Sigmoid colon (tissue), 6 donors: ENCODE measurements at regions not wholly inside any gene's neighbourhood (a gene's known extent, or its start where the extent isn't known, plus 50 kb on each side); places are given as distances from the start of the nearest gene placed in this dataset.
A peak's percentile ranks its signal among the peaks of the same experiment; 100 is the strongest.
"Not testable (repeated sequence)": the region's sequence is repeated elsewhere in the genome, so short reads cannot be mapped to it uniquely, and the experiment has no call there.

Source experiments
- DNase-seq: peaks from one replicate; pipeline ENCODE4 v3.0.0-alpha.2; 2019
- H3K27ac ChIP-seq, 4 donors: fragments of 200-600 bp; sonication (generic); one replicate each; pipeline ENCODE4 v1.5.1; 2016 to 2019; ENCODE audit warnings: mild to moderate bottlenecking in 1 of 4
- H3K27me3 ChIP-seq, 3 donors: fragments of 200-600 bp; sonication (generic); one replicate each; pipeline ENCODE4 v1.5.1; 2019; ENCODE audit warnings: mild to moderate bottlenecking in 1 of 3
- H3K36me3 ChIP-seq, 4 donors: fragments of 200-600 bp; sonication (generic); one replicate each; pipeline ENCODE4 v1.5.1; 2016 to 2019
- H3K4me1 ChIP-seq, 4 donors: fragments of 200-600 bp; sonication (generic); one replicate each; pipeline ENCODE4 v1.5.1; 2017 to 2019
- H3K4me3 ChIP-seq, 4 donors: fragments of 200-600 bp; sonication (generic); one replicate each; pipeline ENCODE4 v1.5.1; 2017 to 2019; ENCODE audit warnings: mild to moderate bottlenecking in 2 of 4, moderate library complexity in 1 of 4
- H3K9me3 ChIP-seq, 4 donors: fragments of 200-600 bp in 3 of 4; sonication (generic) in 3 of 4; one replicate each; pipeline versions ENCODE4 v1.5.1 to v1.6.1; 2013 to 2019
- EP300 ChIP-seq, 4 donors: sonication (generic); formaldehyde crosslinking; IDR thresholded peaks; one replicate each; pipeline ENCODE4 v1.6.1; 2017; ENCODE audit warnings: antibody characterized with exemption in 4 of 4
- POLR2A ChIP-seq, 2 donors: fragments of 450-650 bp; IDR thresholded peaks; one replicate each; pipeline ENCODE4 v1.6.1; 2016; ENCODE audit warnings: antibody characterized with exemption in 2 of 2, mild to moderate bottlenecking in 2 of 2, moderate library complexity in 2 of 2
- POLR2AphosphoS5 ChIP-seq, 4 donors: sonication (generic); formaldehyde crosslinking; IDR thresholded peaks; one replicate each; pipeline ENCODE4 v1.6.1; 2017; ENCODE audit warnings: antibody characterized with exemption in 4 of 4
- WGBS, 2 donors: extraction: QIAGEN DNeasy Blood & Tissue Kit; methylation state at CpG; one replicate each; pipeline ENCODE4 v1.1.7; 2013; 5-methylcytosine and 5-hydroxymethylcytosine counted together
- intact Hi-C: fragments of 100-400 bp; cut with DNase I; formaldehyde crosslinking; loops from one replicate; pipeline ENCODE4 v1.15.1; 2023
- TF ChIP-seq, protein P1 (sequence below), 4 experiments: fragments of 450-650 bp in 3 of 4; fragments of 200-600 bp in 1 of 4; IDR thresholded peaks; one replicate each; pipeline ENCODE4 v1.5.1; 2016 to 2019; ENCODE audit warnings: antibody characterized with exemption in 4 of 4, mild to moderate bottlenecking in 3 of 4, moderate library complexity in 2 of 4
- donor health status: healthy with polysubstance abuse.
- donor health status: healthy.

DNA sequence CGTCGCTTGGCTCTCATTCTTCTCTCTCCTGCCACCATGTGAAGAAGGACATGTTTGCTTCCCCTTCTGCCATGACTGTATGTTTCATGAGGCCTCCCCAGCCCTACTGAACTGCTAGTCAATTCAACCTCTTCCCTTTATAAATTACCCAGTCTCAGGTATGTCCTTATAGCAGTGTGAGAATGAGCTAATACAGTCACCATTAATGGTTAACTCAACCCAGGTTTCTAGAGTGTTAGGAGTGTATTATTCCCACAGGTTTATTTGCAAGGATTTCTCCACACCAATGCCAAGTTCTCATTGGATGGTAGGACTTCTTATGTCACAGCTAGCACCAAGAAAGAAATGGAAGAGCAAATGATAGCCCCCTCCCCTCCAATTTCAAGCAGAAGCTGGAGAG lies 71.9 kb downstream of the DYNAP start:
- H3K4me3 ChIP-seq, result no peak overlapping the region
- intact Hi-C loops, result no loop called here
- H3K36me3 ChIP-seq, result no peaks in the 10 kb centered on the region
- H3K27ac ChIP-seq, result no peak overlapping the region
- 96 to 100% methylated on average over 2 of the region's 2 CpGs for WGBS, 2 donors
- TF ChIP-seq EP300 (IDR thresholded peaks at IDR 0.05) (no peak), POLR2A (IDR thresholded peaks at IDR 0.05) (no peak), POLR2AphosphoS5 (IDR thresholded peaks at IDR 0.05) (no peak)
- TF ChIP-seq, protein P1, sequence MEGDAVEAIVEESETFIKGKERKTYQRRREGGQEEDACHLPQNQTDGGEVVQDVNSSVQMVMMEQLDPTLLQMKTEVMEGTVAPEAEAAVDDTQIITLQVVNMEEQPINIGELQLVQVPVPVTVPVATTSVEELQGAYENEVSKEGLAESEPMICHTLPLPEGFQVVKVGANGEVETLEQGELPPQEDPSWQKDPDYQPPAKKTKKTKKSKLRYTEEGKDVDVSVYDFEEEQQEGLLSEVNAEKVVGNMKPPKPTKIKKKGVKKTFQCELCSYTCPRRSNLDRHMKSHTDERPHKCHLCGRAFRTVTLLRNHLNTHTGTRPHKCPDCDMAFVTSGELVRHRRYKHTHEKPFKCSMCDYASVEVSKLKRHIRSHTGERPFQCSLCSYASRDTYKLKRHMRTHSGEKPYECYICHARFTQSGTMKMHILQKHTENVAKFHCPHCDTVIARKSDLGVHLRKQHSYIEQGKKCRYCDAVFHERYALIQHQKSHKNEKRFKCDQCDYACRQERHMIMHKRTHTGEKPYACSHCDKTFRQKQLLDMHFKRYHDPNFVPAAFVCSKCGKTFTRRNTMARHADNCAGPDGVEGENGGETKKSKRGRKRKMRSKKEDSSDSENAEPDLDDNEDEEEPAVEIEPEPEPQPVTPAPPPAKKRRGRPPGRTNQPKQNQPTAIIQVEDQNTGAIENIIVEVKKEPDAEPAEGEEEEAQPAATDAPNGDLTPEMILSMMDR (IDR thresholded peaks at IDR 0.05), result no peak
- no peaks in the 10 kb centered on the region for H3K9me3 ChIP-seq
- no peak for DNase-seq
- no peaks in the 10 kb centered on the region for H3K4me1 ChIP-seq
- H3K27me3 ChIP-seq, result no peaks in the 10 kb centered on the region

DNA sequence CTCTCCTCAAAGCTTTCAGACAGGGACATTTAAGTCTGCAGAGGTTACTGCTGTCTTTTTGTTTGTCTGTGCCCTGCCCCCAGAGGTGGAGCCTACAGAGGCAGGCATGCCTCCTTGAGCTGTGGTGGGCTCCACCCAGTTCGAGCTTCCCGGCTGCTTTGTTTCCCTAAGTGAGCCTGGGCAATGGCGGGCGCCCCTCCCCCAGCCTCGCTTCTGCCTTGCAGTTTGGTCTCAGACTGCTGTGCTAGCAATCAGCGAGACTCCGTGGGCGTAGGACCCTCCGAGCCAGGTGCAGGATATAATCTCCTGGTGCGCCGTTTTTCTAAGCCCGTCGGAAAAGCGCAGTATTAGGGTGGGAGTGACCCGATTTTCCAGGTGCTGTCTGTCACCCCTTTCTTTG lies 78.7 kb downstream of the DYNAP start:
- H3K4me3 ChIP-seq, H3K27ac ChIP-seq, DNase-seq, H3K36me3 ChIP-seq, H3K4me1 ChIP-seq, H3K9me3 ChIP-seq, H3K27me3 ChIP-seq: not testable (repeated sequence)
- WGBS, 2 donors, result 93 to 94% methylated on average over 15 of the region's 15 CpGs
- intact Hi-C loops, result loop anchor here (10.0 kb wide), 1 partner anchor 1905 kb away; no protein-coding TSS in a partner anchor

DNA sequence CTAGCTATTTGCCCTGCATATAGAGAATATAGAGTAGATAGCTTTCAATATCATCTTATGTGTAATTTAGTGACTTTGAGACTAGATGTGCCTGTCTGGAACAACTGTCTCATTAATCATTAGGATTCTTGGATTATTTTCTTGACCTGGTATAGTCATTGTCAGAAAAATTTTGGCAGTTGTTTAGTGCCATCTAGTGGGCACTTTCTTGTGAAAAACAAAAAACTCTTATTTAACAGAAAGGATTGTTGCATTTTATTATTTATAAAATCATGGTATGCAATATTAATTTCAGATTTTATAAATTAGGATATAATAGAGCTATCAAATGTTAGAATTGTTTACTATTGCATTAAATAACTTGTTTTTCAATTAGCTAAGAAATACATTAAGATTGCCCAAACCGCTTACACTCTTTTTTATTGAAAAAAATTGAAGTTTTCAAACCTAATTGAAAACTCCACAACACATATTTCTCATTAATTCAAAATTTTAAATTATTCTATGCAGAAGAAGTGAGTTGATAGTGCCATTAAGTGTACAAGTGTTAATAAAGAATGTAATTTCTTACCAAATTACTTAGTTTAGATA lies 80.3 kb downstream of the DYNAP start:
- no peak overlapping the region for H3K4me3 ChIP-seq
- WGBS, 2 donors, result 94 to 97% methylated on average over 1 of the region's 1 CpG
- H3K27me3 ChIP-seq, result no peaks in the 10 kb centered on the region
- no peak overlapping the region for H3K27ac ChIP-seq
- H3K4me1 ChIP-seq, result no peaks in the 10 kb centered on the region
- no peak for DNase-seq
- TF ChIP-seq, protein P1 (IDR thresholded peaks at IDR 0.05), result peak in 2 of 4 experiments; percentile 14 to 40
- no peak for TF ChIP-seq EP300 (IDR thresholded peaks at IDR 0.05)
- intact Hi-C loops, result loop anchor here (10.0 kb wide), 1 partner anchor 1903 kb away; no protein-coding TSS in a partner anchor
- H3K36me3 ChIP-seq, result no peaks in the 10 kb centered on the region
- H3K9me3 ChIP-seq, result no peaks in the 10 kb centered on the region

DNA sequence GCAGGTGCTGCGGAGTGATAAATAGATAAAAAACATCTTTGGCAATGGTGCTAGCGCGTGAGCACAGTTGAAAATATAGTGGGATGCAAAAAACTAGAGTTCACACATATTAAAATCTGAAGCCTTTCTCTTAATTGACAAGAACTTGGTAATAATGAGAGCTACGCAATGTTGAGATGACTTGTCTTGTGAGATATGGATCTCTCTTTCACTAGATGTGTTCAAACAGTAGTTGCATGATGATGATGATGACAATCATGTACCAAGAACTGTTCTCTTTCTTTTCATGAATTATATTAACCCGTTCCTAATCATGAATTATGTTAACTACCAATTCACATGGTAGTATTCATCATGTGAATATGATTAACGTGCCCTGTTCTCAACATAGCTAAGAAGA lies 81.1 kb downstream of the DYNAP start:
- H3K4me3 ChIP-seq, result no peak overlapping the region
- no peaks in the 10 kb centered on the region for H3K9me3 ChIP-seq
- TF ChIP-seq EP300 (IDR thresholded peaks at IDR 0.05) (no peak), POLR2A (IDR thresholded peaks at IDR 0.05) (no peak), POLR2AphosphoS5 (IDR thresholded peaks at IDR 0.05) (no peak)
- TF ChIP-seq, protein P1 (IDR thresholded peaks at IDR 0.05), result no peak
- H3K27ac ChIP-seq, result no peak overlapping the region
- DNase-seq, result no peak
- H3K4me1 ChIP-seq, result no peaks in the 10 kb centered on the region
- WGBS, 2 donors, result 91 to 92% methylated on average over 6 of the region's 6 CpGs
- no peaks in the 10 kb centered on the region for H3K36me3 ChIP-seq
- intact Hi-C loops, result loop anchor here (10.0 kb wide), 1 partner anchor 1903 kb away; no protein-coding TSS in a partner anchor
- H3K27me3 ChIP-seq, result no peaks in the 10 kb centered on the region

DNA sequence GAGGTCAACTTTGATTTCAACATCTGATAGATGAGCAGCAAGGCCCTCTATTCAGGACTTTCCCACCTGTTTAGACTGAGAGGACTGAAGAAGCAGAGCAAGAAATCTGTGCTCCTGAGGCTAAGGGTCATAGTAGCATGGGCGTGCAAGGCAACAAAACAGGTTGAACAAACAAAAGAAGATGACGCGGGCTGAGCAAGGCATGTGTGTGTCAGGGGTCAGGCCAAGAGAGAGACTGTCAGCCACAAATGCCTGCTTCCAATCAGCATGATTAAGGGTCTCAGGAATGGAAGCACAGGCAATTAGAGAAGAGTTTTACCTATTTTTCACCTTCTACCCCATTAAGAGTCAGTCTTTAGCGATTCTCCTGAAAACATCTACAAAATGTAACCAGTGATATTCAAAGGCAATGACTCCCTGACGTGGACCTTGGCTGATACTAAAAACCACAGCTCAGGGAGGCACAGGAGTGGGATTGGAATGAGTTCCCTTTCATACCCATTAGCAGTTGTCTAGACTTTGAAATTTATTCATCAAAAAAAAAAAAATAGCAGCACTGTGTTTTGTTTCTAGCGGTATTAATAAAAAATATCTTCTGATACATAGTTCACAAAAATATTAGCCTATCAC lies 81.9 kb downstream of the DYNAP start:
- no peak for TF ChIP-seq POLR2A (IDR thresholded peaks at IDR 0.05)
- no peak for TF ChIP-seq POLR2AphosphoS5 (IDR thresholded peaks at IDR 0.05)
- TF ChIP-seq EP300 (IDR thresholded peaks at IDR 0.05), result no peak
- TF ChIP-seq, protein P1 (IDR thresholded peaks at IDR 0.05), result no peak
- H3K36me3 ChIP-seq, result no peaks in the 10 kb centered on the region
- intact Hi-C loops, result loop anchor here (10.0 kb wide), 1 partner anchor 1902 kb away; no protein-coding TSS in a partner anchor
- no peak overlapping the region for H3K4me3 ChIP-seq
- H3K9me3 ChIP-seq, result no peaks in the 10 kb centered on the region
- no peak overlapping the region for H3K27ac ChIP-seq
- no peak for DNase-seq
- no peaks in the 10 kb centered on the region for H3K4me1 ChIP-seq
- 32 to 67% methylated on average over 6 of the region's 6 CpGs for WGBS, 2 donors
- H3K27me3 ChIP-seq, result no peaks in the 10 kb centered on the region
